Hematopoietic multipotent progenitor cell treated with erythropoietin and hydrocortisone succinate and interleukin-3 and kit ligand, for 4 days (in vitro differentiated cells): ENCODE measurements at regions not wholly inside any gene's neighbourhood (a gene's known extent, or its start where the extent isn't known, plus 50 kb on each side); places are given as distances from the start of the nearest gene placed in this dataset.

Source experiments
- DNase-seq: peaks from one replicate; pipeline ENCODE4 v3.0.0-alpha.2; 2015

DNA sequence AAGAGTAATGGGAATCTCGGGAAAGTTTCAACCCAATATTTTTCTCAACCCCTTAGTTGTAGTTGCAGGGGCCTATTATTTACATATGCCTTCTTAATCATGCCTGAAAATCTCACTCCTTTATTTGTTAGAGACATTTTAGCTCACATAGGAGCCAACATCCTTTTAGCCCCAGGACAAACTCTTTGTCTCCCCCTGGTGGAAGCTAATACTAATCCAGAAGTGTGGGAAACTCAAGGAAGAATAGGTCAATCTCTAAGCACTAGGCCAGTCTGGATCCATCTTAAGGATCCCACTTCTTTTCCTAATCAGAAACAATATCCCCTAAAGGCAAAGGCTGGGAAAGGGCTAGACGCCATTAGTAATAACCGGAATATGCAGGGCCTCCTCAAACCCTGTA, 550.9 kb upstream of the PKDCC start:
- DNase-seq, result peak; percentile 37

DNA sequence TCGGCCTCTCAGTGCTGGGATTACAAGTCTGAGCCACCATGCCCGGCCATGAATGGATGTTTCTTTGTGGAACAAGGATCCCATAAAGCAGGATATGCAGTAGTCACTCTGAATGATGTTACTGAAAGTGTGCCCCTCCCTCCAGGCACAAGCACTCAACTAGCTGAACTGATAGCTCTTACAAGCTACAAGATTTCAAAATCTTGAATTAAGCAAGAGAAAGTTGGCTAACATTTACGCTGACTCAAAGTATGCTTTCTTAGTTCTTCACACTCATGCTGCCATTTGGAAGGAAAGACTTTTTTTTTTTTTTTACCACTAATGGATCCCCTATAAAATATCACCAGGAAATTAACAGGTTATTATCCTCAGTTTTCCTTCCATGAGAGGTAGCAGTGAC, 549.0 kb upstream of the PKDCC start:
- DNase-seq, result no peak

DNA sequence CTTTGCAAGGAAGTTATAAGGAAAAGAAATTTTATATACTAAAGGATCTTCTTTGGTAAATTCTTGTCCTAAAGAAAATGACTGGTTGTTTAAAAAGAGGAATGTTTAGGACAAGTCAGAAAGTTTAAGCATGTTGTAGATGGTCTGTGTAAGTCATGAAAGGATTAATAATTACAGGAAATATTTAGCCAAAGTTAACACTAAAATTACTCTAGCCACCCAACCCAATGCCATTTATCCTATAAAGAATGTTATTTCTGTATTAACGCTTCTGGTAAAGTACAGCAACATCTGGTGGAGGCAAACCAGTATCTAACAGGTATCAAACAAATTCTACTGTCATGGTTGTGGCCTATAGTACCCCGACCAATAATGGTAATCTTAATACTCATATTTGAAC, 546.9 kb upstream of the PKDCC start:
- DNase-seq, result no peak

DNA sequence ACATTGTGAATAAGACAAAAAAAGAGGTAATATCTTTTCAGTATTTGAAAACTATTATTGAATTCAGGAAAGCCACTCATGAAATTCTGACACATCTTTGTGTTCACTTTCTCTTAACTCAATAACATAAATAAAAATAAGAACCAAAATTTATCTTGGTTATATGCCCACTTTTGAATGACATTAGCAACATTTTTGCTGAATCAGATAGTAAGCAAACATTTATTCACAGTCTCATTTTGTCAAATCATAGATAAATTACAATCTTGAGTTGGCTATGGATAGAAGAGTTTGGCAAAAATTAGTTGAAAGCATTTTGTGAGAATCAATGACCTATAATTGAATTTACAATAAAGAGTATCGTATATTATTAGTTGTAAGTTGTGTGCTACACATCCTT, 545.1 kb upstream of the PKDCC start:
- DNase-seq, result no peak

DNA sequence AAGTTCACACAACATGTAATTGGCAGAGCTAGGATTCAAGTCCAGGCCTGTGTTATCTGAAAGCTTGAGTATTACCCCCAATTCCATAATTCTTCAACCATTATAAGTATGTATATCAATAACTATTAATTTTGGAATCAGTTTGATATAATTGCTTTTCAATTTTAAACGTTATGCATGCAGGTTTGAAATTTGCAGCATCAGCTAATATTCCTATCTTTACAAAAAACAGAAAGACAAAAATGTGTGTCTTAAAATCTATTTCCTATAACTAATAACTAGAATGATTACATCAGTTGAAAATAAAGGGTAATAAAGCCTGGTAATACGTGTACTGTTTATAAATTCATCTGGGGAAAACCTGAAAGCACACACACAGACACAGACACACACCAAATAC, 543.3 kb upstream of the PKDCC start:
- DNase-seq, result no peak

DNA sequence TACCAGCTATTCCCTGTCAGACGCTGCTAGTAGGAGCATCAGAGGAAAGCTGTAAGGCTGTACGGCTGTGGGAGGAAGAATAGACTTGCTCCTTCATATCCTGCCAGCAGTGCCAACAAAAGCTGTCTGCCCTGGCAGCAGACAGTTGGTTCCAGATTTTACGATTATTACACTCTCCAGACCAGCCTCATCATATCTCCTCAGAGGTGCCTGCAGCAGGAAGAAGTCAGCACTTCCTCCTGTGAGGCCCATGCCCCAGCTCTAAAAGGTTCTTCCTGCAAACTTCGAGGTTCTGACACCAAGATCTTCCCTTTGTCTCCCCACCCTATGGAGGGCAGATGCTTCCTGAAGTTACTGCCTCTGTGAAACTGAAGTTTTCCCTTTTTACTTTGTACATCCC, 537.7 kb upstream of the PKDCC start:
- peak; percentile 53 for DNase-seq

DNA sequence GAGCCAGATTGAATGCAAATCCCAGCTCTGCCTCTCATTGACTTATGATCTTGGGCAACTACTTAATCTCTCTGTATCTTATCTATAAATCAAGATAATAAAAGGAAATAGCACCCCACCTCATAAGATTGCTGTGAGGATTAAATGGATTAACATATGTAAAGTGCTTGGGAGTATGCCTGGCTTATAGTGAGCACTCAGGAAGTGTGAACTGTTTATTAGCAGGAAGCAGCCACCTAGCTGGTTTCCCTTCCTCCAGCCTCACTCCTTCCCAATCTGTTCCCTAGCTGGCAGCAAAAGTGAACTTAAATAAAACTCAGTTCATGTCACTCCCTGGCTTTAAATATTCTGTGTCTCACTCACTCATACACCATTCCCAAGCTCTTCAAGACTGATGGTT, 526.6 kb upstream of the PKDCC start:
- DNase-seq, result no peak

DNA sequence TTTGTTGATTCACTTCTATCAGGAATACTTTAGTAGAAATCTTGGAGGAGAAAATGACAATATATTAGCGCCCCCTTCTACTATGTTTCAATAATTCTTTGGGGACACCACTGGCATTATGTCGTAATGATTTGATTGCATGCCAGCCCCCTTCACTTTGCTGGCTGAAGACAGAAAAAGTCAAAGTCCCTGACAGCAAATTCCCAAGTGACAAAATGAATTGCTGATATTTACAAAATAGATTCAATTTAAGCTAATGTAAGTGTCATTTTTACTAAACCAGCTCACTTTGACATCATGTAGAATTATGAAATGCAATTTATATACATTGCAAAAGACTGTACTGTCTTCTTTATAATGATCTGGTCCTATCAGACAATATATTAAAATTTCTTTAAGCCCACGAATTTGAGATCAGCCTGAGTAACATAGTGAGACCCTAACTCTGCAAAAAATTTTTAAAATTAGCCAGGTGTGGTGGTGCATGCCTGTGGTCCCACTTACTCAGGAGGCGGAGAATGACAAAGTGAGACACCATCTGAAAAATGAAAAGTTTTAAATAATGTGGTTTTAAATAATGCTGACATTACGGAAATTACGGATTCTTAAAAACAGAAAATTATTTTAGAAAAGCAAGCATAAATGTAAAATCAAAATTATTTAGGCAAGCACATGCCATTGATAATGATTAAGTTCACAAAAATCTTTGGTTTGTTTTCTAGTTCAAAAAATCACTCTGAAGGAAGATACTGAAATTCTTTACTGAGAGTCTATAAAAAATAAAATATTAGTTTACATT, 520.1 kb upstream of the PKDCC start:
- DNase-seq, result no peak

DNA sequence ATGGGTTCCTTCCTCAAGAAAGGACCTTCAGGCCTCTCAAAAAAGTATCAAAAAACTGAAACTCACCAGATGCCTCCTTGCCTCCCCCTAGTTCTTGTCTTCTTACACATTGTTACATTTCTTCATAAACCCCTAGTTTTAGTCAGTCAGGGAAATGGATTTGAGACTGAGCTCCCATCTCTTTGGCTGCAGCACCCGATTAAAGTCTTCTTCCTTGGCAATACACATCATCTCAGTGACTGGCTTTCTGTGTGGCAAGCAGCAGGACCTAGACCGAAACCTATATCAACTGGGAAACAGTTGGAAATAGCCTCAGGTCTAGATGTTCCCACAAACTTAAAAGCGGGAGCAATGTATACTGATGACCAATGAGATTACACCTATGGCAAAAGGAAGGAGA, 512.2 kb upstream of the PKDCC start:
- no peak for DNase-seq

DNA sequence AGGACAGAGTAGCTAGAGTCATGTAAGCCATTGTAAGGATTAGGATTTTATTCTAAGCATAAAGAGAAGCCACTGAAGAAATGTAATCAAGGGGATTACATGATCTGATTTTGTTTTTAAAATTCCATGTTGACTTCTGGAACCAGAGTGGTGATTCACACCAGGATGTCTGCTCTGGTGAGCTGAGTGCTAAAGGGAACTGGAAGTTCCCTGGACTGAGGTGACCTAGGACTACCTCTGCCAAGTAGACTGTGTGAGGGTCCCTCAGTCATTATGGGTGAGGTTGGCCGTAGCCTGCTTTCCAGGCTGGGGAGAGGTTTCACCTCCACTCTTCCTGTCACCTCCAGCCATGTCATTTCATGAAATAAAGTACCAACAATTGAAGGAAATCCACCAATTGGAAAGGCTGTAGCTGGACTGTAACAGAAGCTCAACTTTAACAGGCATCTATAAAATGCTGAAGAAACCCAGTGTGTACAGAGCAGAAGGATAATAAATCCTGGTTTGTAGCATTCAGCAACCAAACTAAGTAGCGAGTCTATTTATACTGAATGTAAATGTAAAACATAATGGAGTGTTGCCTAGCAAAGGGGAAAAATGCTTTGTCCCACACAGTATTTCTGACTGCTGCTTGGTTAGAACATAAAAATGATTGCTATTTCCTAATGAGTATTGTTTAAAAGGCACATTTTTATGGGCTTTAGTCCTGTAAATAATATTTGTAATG, 507.4 kb upstream of the PKDCC start:
- DNase-seq, result no peak

DNA sequence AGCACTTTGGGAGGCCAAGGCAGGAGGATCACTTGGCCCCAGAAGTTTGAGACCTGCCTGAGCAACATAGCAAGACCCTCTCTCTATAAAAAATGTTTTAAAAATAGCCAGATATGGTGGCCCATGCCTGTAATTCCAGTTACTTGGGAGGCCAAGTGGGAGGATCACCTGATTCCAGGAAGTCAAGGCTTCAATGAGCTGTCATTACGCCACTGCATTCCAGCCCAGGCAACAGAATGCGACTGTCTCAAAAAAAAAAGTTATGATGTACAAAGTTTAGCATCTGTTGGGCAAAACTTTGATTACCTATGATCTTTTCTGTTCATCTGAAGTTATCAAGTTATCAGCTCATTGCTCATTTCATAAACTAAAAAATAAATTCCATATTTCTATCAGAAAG, 504.1 kb upstream of the PKDCC start:
- no peak for DNase-seq

DNA sequence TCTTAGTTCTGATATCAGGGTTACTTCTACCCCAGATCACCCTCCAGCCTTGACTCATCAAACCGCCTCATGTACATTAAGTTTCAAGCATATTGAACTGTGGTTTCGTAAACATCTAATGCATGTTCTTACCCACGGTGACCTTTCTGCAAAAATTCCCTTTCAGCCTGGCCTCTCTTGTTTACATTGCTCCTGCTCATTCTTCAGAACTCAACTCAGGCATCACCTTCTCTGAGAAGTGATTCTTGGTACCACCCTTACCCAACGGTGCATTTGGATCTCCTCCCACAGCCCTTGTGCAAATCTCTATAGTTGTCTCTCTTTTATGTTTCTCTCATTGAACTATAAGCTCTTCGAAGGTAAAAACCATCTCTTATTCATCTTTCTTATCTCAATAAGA, 503.1 kb upstream of the PKDCC start:
- DNase-seq, result no peak

DNA sequence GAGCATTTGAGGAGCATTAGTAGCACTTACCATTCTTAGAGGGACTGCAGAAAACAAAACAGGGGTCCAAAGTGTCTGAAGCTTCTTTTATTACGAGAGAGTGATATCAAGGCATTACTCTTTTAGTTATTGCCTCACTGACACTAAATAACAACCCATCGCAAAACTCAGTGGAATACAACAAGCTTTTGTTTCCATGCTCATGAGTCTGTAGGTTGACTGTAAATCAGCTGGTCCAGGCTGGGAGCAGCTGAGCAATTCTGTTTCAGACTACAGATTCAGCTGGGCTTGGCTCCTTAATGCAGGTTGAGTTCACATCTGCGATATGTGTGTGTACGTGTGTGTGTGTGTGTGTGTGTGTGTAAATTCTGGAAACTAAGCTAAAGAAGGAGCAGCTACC, 501.8 kb upstream of the PKDCC start:
- DNase-seq, result no peak

DNA sequence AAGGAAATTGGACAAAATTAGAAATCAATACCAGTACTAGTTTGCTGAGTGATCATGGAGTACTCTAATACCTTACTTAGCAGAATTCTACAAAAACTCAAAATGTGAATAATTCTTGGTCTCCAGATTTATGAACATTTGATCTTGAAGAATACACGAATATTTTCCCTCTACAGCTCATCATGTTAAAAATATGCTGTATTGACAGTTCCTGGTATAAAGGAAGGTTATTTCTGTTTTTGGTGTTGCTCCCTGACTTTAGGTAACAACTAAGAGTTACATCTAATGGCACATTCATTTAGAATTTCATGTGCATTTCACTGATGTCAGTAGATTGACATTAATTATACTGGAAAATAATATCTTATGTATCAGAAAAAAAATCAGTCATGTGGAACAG, 479.2 kb upstream of the PKDCC start:
- DNase-seq, result no peak

DNA sequence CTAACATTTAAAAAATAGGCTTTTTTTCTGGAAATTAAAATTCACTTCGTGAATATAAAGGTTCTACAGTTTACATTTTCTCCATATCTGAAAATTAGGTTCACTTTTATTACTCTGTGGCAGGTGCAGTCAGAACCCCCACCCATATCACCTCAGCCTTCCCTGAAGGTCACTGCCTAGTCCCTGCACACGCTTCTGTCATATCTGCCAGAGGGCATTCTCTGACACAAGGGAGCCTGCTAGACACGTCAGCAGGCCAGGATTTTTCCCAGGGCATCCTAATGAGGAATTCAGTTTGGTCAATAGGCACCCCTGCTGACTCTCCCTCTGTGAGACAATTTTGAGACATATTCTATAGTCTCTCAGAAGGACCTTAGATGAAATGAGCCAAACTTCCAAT, 475.7 kb upstream of the PKDCC start:
- no peak for DNase-seq

DNA sequence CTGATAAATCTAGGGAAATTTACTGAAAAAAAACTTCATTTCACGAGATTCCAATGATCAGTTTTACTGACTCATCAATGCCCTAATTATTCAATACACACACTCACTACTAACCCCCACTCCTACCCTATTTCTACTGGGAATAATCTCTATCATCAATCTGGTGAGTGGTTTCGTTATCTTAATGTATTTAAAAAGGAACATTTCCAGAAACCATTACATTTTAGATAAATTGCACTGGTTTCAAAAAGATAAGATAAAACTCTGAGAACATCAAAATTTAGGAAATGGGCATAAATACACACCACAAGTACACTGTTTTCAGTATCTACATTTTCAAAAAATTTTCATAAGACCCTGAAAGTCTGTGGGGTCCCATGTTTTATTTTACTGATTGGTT, 471.4 kb upstream of the PKDCC start:
- DNase-seq, result peak; percentile 7

DNA sequence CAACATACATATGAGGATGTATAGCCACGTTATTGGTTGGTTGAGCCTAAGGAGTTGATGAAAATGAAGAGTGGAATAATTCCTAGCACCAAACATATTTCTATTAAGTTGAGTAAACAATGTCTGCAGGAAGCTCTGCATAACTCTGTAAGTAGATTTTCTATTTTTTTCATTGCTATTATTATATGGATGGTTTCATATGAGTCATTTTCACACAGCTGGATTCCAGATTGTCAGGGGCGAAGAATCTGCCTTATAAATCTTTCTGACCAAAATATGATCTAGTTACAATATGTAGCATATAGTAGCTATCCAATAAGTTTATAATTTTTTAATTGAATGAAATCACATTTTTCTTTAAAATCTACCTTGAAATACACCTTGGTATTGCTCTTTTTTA, 468.0 kb upstream of the PKDCC start:
- no peak for DNase-seq

DNA sequence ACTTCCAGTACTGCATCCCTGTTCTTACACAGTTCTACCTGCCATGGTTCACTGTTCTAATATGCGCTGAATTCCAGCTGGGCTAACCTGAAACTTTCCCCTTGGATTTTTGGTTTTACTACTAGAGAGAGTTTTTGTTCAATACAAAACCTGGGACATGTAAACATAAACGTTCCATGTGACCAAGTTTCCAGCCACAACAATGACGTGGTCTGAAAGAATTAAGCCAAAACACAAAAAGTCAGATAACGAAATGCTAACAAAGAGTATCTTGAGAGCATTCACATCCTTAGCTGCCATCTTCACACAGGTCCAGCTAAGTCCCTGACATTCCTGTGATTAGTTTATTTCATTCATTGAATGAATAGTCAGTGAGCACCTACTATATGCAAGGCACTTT, 467.0 kb upstream of the PKDCC start:
- DNase-seq, result no peak

DNA sequence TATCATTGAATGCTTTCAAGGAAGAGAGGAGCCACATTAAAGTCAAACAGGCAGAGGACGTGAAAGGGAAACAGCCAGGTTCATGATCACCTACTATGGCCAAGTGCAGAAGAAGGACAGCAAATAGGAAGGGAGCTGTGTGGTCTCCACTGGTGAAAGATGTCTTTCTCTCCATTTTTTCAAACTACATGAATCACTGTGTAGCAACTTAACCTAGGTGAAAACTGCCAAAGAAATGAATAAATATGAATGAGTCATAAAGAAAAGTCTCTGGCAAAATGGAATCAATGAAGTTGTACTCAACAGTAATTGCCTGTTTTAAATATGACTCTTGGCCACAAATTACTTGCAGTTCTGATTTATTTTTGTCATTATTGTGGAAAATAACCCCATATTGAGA, 452.6 kb upstream of the PKDCC start:
- DNase-seq, result no peak

DNA sequence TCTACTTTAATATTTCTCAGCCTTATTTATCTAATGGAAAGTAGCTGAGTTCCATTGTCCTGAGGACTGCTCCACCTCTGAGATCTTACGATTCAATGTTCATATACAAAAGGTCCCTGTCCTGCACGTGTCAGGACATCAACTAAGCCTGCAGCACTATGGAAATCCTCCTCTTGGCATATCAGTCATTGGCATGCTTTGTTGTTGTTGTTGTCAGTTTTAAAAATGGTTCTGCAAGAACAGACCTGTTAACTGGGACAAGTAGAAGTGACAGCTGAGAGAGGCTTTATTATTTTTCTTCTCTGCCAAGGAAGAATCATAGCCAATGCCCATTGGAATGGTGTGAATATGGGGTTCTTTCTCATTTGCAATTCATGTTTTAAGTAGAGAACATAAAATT, 450.1 kb upstream of the PKDCC start:
- DNase-seq, result no peak

DNA sequence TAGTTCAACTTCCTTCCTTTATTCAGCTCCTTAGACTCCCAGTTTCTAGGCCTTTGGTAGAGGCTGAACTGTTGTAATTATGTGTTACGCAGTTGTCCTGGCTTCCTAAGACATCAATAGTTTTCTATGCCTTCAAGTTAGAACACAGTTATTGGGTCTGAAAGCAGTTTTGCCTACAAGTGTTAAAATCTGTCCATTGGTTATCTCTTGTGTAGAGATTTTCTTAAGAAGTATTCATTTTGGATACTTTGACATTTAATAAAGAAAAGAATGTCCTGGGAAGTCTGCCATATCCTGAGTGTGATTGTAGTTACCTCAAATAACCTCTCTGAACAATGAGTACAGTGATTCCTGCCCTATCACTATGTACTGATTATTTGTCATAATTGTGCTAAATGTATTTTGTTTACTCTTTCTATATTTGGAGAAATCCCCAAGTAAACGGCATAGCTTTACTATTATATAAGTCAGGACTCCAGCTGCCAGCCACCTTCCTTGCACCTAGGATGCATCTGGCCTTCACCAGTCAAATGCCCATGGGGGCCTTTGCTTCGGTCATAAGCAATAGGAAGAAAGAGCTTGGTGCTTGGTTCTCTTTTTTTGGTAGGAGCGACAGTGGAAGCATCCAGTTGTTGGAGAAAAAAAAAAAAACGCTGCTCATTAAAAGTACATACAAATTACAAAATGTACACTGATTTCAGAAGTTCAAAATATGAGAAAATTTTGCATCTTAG, 449.5 kb upstream of the PKDCC start:
- DNase-seq, result no peak

DNA sequence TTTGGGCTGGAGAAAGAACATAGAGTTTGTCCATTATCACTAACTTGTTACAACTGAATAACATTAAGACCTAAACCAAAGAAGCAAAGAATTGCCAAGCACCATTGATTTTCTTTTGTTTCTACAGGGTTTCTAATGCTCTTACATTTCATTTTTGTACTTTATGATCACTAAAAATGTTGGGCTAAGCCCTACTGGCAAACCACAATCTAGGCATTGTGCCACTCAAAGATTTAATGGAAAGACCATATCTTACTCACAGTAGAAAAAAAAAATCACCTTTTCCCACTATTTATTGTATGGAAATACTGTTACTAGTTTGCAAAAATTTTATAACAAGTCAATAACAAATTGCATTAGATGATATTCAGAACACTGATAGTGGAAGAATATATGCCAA, 447.4 kb upstream of the PKDCC start:
- no peak for DNase-seq

DNA sequence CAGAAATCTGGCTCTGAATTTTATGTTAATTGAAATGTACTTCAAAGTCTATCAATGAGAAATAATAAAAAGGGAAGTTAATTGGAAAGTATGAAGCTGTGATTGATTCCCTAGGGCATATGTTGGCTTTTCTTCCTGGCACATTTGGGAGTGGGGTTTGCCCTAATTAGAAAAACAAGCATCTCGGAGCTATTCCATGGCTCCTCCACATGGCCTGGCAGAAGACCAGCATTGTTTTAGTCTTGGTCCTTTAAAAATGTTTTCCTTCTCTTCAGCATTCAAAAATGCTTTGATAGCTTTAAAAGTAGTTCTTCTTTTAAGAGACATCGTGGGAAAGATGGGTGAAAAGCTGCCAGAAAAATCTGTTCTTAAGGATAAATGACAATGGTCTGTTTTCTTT, 445.5 kb upstream of the PKDCC start:
- no peak for DNase-seq

DNA sequence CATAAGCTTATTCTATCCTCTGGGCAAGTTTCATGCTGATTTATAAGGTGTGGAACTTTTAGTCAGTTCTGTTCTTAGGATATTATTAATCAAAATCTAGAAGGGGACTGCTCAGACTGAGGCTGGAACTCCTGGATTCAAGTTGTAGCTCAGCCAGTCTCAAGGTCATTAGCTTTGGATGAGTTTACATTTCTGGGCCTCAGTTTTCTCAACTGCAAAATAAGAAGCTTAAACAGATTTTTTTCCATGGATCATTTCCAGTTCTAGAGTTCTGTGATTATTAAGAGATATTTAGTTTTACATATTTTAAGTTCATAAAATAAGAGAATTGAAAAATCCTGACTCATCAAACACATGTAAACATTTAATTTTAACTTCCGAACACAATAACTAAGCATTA, 442.5 kb upstream of the PKDCC start:
- DNase-seq, result no peak
